SK-N-SH treated with all-trans-retinoic acid at 6 μM for 48 hours (cell line): ENCODE measurements at regions not wholly inside any gene's neighbourhood (a gene's known extent, or its start where the extent isn't known, plus 50 kb on each side); places are given as distances from the start of the nearest gene placed in this dataset.

Experiments used
- ATAC-seq: fragments of 200-7000 bp; cut with Tn5 transposase; 3 replicates; pipeline ENCODE4 v1.9.1; 2020; ENCODE audit warnings: mild to moderate bottlenecking, moderate library complexity
- ARNTL ChIP-seq: fragments of 450-650 bp; formaldehyde crosslinking; IDR thresholded peaks from 2 replicates; pipeline ENCODE4 v1.5.0; 2020; ENCODE audit warnings: low read depth, mild to moderate bottlenecking, moderate library complexity, borderline replicate concordance
- CSRNP3 ChIP-seq: fragments of 250-450 bp; sonication (Bioruptor Pico); IDR thresholded peaks from 2 replicates; pipeline ENCODE4 v1.5.1; 2021; ENCODE audit warnings: mild to moderate bottlenecking, moderate library complexity

- TF ChIP-seq ARNTL (CRISPR knock-in tag) (no peak), CSRNP3 (CRISPR knock-in tag) (no peak)
- TF ChIP-seq, all 23 proteins: peak for 0
- ATAC-seq, result no peak
These were observed 67.4 kb upstream of the PCDH19 start for GRCh38 chrX:100477467-100477866.
